WTC11 (cell line): ENCODE measurements at regions not wholly inside any gene's neighbourhood (a gene's known extent, or its start where the extent isn't known, plus 50 kb on each side); places are given as distances from the start of the nearest gene placed in this dataset.

Experiments used
- AFF4 ChIP-seq: sonication (generic); formaldehyde crosslinking; IDR thresholded peaks from 2 replicates; pipeline ENCODE4 v1.8.1; 2023; ENCODE audit warnings: mild to moderate bottlenecking, missing genetic modification reagents, borderline replicate concordance
- CTCF ChIP-seq: fragments of 200-600 bp; IDR thresholded peaks from 2 replicates; pipeline ENCODE4 v1.8.0; 2022; ENCODE audit warnings: antibody characterized with exemption
- GABPB1 ChIP-seq: sonication (generic); formaldehyde crosslinking; IDR thresholded peaks from 2 replicates; pipeline ENCODE4 v1.8.1; 2023; ENCODE audit warnings: mild to moderate bottlenecking, missing genetic modification reagents
- GTF2I ChIP-seq: fragments of 250-450 bp; sonication (Bioruptor Pico); conservative IDR thresholded peaks from 2 replicates; pipeline ENCODE4 v1.4.0; 2021; ENCODE audit warnings: mild to moderate bottlenecking
- JAZF1 ChIP-seq: fragments of 250-450 bp; sonication (Bioruptor Pico); IDR thresholded peaks from 2 replicates; pipeline ENCODE4 v1.9.0; 2021; ENCODE audit warnings: moderate library complexity, mild to moderate bottlenecking, inconsistent platforms
- USF2 ChIP-seq: sonication (generic); formaldehyde crosslinking; IDR thresholded peaks from 2 replicates; pipeline ENCODE4 v1.8.1; 2023; ENCODE audit warnings: mild to moderate bottlenecking, missing genetic modification reagents, moderate library complexity

- TF ChIP-seq CTCF (no peak), JAZF1 (CRISPR knock-in tag) (no peak), GTF2I (CRISPR knock-in tag) (no peak), GABPB1 (CRISPR knock-in tag) (no peak), USF2 (CRISPR knock-in tag) (no peak), AFF4 (CRISPR knock-in tag) (no peak)
Observed at GRCh38 chr6:90932351-90932750, 345.5 kb upstream of the MAP3K7 start.
